IMR-90 (cell line): ENCODE measurements at regions not wholly inside any gene's neighbourhood (a gene's known extent, or its start where the extent isn't known, plus 50 kb on each side); places are given as distances from the start of the nearest gene placed in this dataset.

ENCODE experiments used
- ATAC-seq: fragments of 200-7000 bp; cut with Tn5 transposase; 2 replicates; pipeline ENCODE4 v1.9.1; 2020; ENCODE audit warnings: low read depth, mild to moderate bottlenecking, moderate library complexity
- BruUV-seq: library from RNA; stranded (reverse); fragments of 400-500 nt; replicated peaks from 2 replicates; lab custom pipeline; 2021; lab: Mats Ljungman, UMichigan
- CTCF ChIA-PET: fragments of 300-600 bp; formaldehyde crosslinking; extraction: SDS; loops from one replicate; lab custom pipeline; 2021; ENCODE audit warnings: antibody characterized with exemption; lab: Yijun Ruan, JAX
- POLR2A ChIA-PET: fragments of 300-600 bp; sonication (Branson Sonifier 250); formaldehyde crosslinking; loops from one replicate; lab custom pipeline; 2022; ENCODE audit warnings: antibody characterized with exemption; ENCODE audit not compliant: unreplicated experiment; lab: Charles Lee
- DNase-seq: peaks from one replicate; pipeline ENCODE4 v3.0.0; 2013
- H2AFZ ChIP-seq: replicated peaks from 2 replicates; pipeline ENCODE3; 2013; ENCODE audit warnings: low read length, mild to moderate bottlenecking; ENCODE audit not compliant: poor library complexity
- H2AK5ac ChIP-seq: 2 replicates; pipeline ENCODE4 v1.6.1; 2013; ENCODE audit warnings: low read depth, low read length, inconsistent platforms
- H2AK9ac ChIP-seq: replicated peaks from 2 replicates; pipeline ENCODE3; 2013; ENCODE audit warnings: mild to moderate bottlenecking, low read depth, low read length, moderate library complexity; ENCODE audit not compliant: poor library complexity
- H2BK120ac ChIP-seq: 2 replicates; pipeline ENCODE4 v1.6.1; 2013; ENCODE audit warnings: low read depth, low read length, inconsistent platforms
- H2BK15ac ChIP-seq: 3 replicates; pipeline ENCODE4 v1.6.1; 2013; ENCODE audit warnings: low read depth, low read length, inconsistent platforms
- H2BK20ac ChIP-seq: 2 replicates; pipeline ENCODE4 v1.6.1; 2013; ENCODE audit warnings: low read depth, mild to moderate bottlenecking, inconsistent platforms, low read length, moderate library complexity
- H2BK5ac ChIP-seq: 2 replicates; pipeline ENCODE4 v1.6.1; 2013; ENCODE audit warnings: mild to moderate bottlenecking, low read depth, low read length, inconsistent platforms; ENCODE audit not compliant: poor library complexity, severe bottlenecking
- H3K14ac ChIP-seq: replicated peaks from 2 replicates; pipeline ENCODE4 v1.6.1; 2013; ENCODE audit warnings: low read depth, low read length, inconsistent platforms
- H3K18ac ChIP-seq: 2 replicates; pipeline ENCODE4 v1.6.1; 2013; ENCODE audit warnings: low read depth, low read length, control low read depth
- H3K23ac ChIP-seq: 2 replicates; pipeline ENCODE4 v1.6.1; 2013; ENCODE audit warnings: low read depth, low read length, inconsistent platforms
- H3K27ac ChIP-seq: 2 replicates; pipeline ENCODE4 v1.5.1; 2013; ENCODE audit warnings: mild to moderate bottlenecking, control low read depth, low read length; ENCODE audit not compliant: insufficient read depth
- H3K27me3 ChIP-seq: 2 replicates; pipeline ENCODE4 v1.6.1; 2013; ENCODE audit warnings: low read length; ENCODE audit not compliant: control insufficient read depth, insufficient read depth
- H3K36me3 ChIP-seq: 2 replicates; pipeline ENCODE4 v1.6.1; 2013; ENCODE audit warnings: low read length, mixed read lengths; ENCODE audit not compliant: control insufficient read depth, insufficient read depth
- H3K4ac ChIP-seq: 2 replicates; pipeline ENCODE4 v1.6.1; 2013; ENCODE audit warnings: low read depth, low read length, inconsistent platforms
- H3K4me1 ChIP-seq: 2 replicates; pipeline ENCODE4 v1.6.1; 2013; ENCODE audit warnings: low read length, mixed read lengths; ENCODE audit not compliant: control insufficient read depth, insufficient read depth
- H3K4me2 ChIP-seq: 2 replicates; pipeline ENCODE4 v1.6.1; 2013; ENCODE audit warnings: low read depth, mild to moderate bottlenecking, control low read depth, low read length, moderate library complexity
- H3K4me3 ChIP-seq: 2 replicates; pipeline ENCODE4 v1.5.1; 2013; ENCODE audit warnings: low read depth, mild to moderate bottlenecking, control low read depth, low read length, moderate library complexity; ENCODE audit not compliant: insufficient read depth
- H3K56ac ChIP-seq: 2 replicates; pipeline ENCODE4 v1.6.1; 2013; ENCODE audit warnings: low read length, inconsistent platforms; ENCODE audit not compliant: insufficient read depth; ENCODE audit errors: extremely low read depth
- H3K79me1 ChIP-seq, 2 experiments: 2 replicates each; pipeline ENCODE4 v1.6.1; 2013; ENCODE audit warnings: low read length in 2 of 2, inconsistent platforms in 1 of 2, low read depth in 1 of 2
- H3K9ac ChIP-seq: 2 replicates; pipeline ENCODE4 v1.6.1; 2013; ENCODE audit warnings: low read depth, low read length, control low read depth
- H3K9me1 ChIP-seq: 2 replicates; pipeline ENCODE4 v1.6.1; 2013; ENCODE audit warnings: low read length, inconsistent platforms; ENCODE audit not compliant: insufficient read depth
- H3K9me3 ChIP-seq: 2 replicates; pipeline ENCODE4 v1.6.1; 2013; ENCODE audit warnings: low read length; ENCODE audit not compliant: control insufficient read depth, insufficient read depth
- H4K20me1 ChIP-seq: 2 replicates; pipeline ENCODE4 v1.6.1; 2013; ENCODE audit warnings: low read length, inconsistent platforms; ENCODE audit not compliant: insufficient read depth
- H4K5ac ChIP-seq: 2 replicates; pipeline ENCODE4 v1.6.1; 2013; ENCODE audit warnings: mild to moderate bottlenecking, low read depth, low read length, control low read depth
- H4K8ac ChIP-seq, 2 experiments: 2 replicates each; pipeline ENCODE4 v1.6.1; 2013; ENCODE audit warnings: low read depth in 2 of 2, low read length in 2 of 2, control low read depth in 1 of 2, inconsistent platforms in 1 of 2
- H4K91ac ChIP-seq: 2 replicates; pipeline ENCODE4 v1.6.1; 2013; ENCODE audit warnings: low read depth, low read length, inconsistent platforms; ENCODE audit not compliant: insufficient read depth
- BHLHE40 ChIP-seq: fragments of 150-350 bp; IDR thresholded peaks from 2 replicates; pipeline ENCODE4 v1.6.1; 2016; ENCODE audit warnings: mild to moderate bottlenecking, low read depth, low read length
- CEBPB ChIP-seq: IDR thresholded peaks from 2 replicates; pipeline ENCODE4 v1.6.1; 2012; ENCODE audit warnings: low read depth, low read length, improper control_type of control experiment
- CHD1 ChIP-seq: IDR thresholded peaks from 2 replicates; pipeline ENCODE4 v1.6.1; 2012; ENCODE audit warnings: low read depth, low read length, improper control_type of control experiment
- CTCF ChIP-seq: conservative IDR thresholded peaks from 2 replicates; pipeline ENCODE4 v1.5.1; 2012; ENCODE audit warnings: mild to moderate bottlenecking, low read depth, low read length, improper control_type of control experiment
- FOS ChIP-seq: fragments of 150-350 bp; IDR thresholded peaks from 2 replicates; pipeline ENCODE4 v1.6.1; 2016; ENCODE audit warnings: low read depth, low read length
- MAFK ChIP-seq: IDR thresholded peaks from 2 replicates; pipeline ENCODE4 v1.6.1; 2012; ENCODE audit warnings: low read depth, low read length, improper control_type of control experiment
- MAZ ChIP-seq: IDR thresholded peaks from 2 replicates; pipeline ENCODE4 v1.6.1; 2012; ENCODE audit warnings: low read depth, mild to moderate bottlenecking, low read length, improper control_type of control experiment, moderate library complexity, borderline replicate concordance
- MXI1 ChIP-seq: IDR thresholded peaks from 2 replicates; pipeline ENCODE4 v1.6.1; 2012; ENCODE audit warnings: low read depth, mild to moderate bottlenecking, low read length, moderate library complexity, borderline replicate concordance
- NFE2L2 ChIP-seq: fragments of 150-350 bp; IDR thresholded peaks from 2 replicates; pipeline ENCODE4 v1.6.1; 2016; ENCODE audit warnings: low read depth, mild to moderate bottlenecking, low read length
- RAD21 ChIP-seq: IDR thresholded peaks from 2 replicates; pipeline ENCODE4 v1.6.1; 2012; ENCODE audit warnings: low read length, improper control_type of control experiment
- RCOR1 ChIP-seq: IDR thresholded peaks from 2 replicates; pipeline ENCODE4 v1.6.1; 2012; ENCODE audit warnings: mild to moderate bottlenecking, low read length, improper control_type of control experiment; ENCODE audit not compliant: insufficient replicate concordance
- RFX5 ChIP-seq: IDR thresholded peaks from 2 replicates; pipeline ENCODE4 v1.8.0; 2012; ENCODE audit warnings: low read depth, mild to moderate bottlenecking, low read length, moderate library complexity
- SMC3 ChIP-seq: fragments of 150-350 bp; IDR thresholded peaks from 2 replicates; pipeline ENCODE4 v1.6.1; 2016; ENCODE audit warnings: low read depth, mild to moderate bottlenecking, antibody characterized with exemption, low read length, moderate library complexity
- USF2 ChIP-seq: fragments of 150-350 bp; IDR thresholded peaks from 2 replicates; pipeline ENCODE4 v1.6.1; 2017; ENCODE audit warnings: mild to moderate bottlenecking, antibody characterized with exemption, low read length, low read depth
- WGBS, 2 experiments: methylation state at CpG; one replicate each; pipeline versions ENCODE4 v1.1.5 to v1.1.7; 2013; ENCODE audit warnings: missing lambda C conversion rate in 2 of 2; ENCODE audit not compliant: insufficient read length in 1 of 2; ENCODE audit errors: extremely low coverage in 2 of 2; 5-methylcytosine and 5-hydroxymethylcytosine counted together
- dilution Hi-C: fragments of 300-500 bp; cut with HindIII; formaldehyde crosslinking; loops from one replicate; pipeline ENCODE4 v1.14.3; 2018; ENCODE audit warnings: low sequenced_read_pairs; ENCODE audit not compliant: unreplicated experiment
- in situ Hi-C: fragments of 300-500 bp; cut with MboI; formaldehyde crosslinking; loops from 3 replicates; pipeline ENCODE4 v1.14.3; 2019; ENCODE audit warnings: low sequenced_read_pairs, inconsistent platforms, mixed read lengths
- intact Hi-C: fragments of 100-400 bp; cut with micrococcal nuclease; formaldehyde crosslinking; loops from 2 replicates; pipeline ENCODE4 v1.10.0; 2022
- TF ChIP-seq, protein P1 (sequence below): fragments of 150-350 bp; IDR thresholded peaks from 2 replicates; pipeline ENCODE4 v1.6.1; 2016; ENCODE audit warnings: low read depth, mild to moderate bottlenecking, low read length, moderate library complexity, borderline replicate concordance

DNA sequence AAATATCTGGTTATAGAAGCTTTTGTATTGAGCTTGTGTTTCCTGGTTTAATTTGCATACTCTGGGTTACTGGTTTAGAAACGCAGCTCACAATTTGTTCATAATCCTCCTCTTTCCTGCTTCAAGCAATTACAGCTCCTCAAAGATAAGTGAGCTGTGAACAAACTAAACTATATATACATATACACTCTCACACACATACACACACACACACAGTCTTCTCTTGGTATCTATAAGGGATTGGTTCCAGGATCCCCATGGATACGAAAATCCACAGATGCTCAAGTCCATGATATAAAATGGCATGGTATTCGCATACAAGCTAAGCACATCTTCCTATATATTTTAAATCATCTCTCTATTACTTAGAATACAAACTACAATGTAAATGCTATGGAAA is 510.9 kb upstream of the CDH18 start:
- H3K18ac ChIP-seq, result no peak overlapping the region
- no peaks in the 10 kb centered on the region for H3K79me1 ChIP-seq
- no peaks in the 10 kb centered on the region for H3K36me3 ChIP-seq
- no peak overlapping the region for H2BK20ac ChIP-seq
- no peak overlapping the region for H2AK9ac ChIP-seq
- CTCF ChIA-PET, result no interaction called here
- no peak overlapping the region for H3K56ac ChIP-seq
- H3K9me3 ChIP-seq, result peaks cover 1% of the 10 kb centered on the region; the same call in 1 of the 2 replicates
- POLR2A ChIA-PET, result no interaction called here
- WGBS, 2 experiments, result no CpG with 5 or more reads among the region's 3 CpGs
- H3K27ac ChIP-seq, result no peak overlapping the region
- no peaks in the 10 kb centered on the region for H4K20me1 ChIP-seq
- H4K91ac ChIP-seq, result no peak overlapping the region
- H2BK120ac ChIP-seq, result no peak overlapping the region
- no peak overlapping the region for H4K8ac ChIP-seq
- H3K4me2 ChIP-seq, result no peak overlapping the region
- no peaks in the 10 kb centered on the region for H3K4me1 ChIP-seq
- dilution Hi-C loops, result no loop called here
- no peak overlapping the region for H4K5ac ChIP-seq
- H3K9me1 ChIP-seq, result no peaks in the 10 kb centered on the region
- H3K23ac ChIP-seq, result no peak overlapping the region
- DNase-seq, result no peak
- H3K27me3 ChIP-seq, result no peaks in the 10 kb centered on the region
- H2BK15ac ChIP-seq, result no peak overlapping the region
- H3K4me3 ChIP-seq, result no peak overlapping the region
- H2AFZ ChIP-seq, result no peak overlapping the region
- no peak overlapping the region for H2AK5ac ChIP-seq
- no peak for TF ChIP-seq MAZ
- TF ChIP-seq CTCF, result no peak
- TF ChIP-seq, protein P1, sequence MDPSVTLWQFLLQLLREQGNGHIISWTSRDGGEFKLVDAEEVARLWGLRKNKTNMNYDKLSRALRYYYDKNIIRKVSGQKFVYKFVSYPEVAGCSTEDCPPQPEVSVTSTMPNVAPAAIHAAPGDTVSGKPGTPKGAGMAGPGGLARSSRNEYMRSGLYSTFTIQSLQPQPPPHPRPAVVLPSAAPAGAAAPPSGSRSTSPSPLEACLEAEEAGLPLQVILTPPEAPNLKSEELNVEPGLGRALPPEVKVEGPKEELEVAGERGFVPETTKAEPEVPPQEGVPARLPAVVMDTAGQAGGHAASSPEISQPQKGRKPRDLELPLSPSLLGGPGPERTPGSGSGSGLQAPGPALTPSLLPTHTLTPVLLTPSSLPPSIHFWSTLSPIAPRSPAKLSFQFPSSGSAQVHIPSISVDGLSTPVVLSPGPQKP, result no peak
- TF ChIP-seq MAFK, result no peak
- TF ChIP-seq RCOR1, result no peak
- TF ChIP-seq MXI1, result no peak
- TF ChIP-seq CHD1, result no peak
- no peak for TF ChIP-seq NFE2L2
- no peak for TF ChIP-seq CEBPB
- TF ChIP-seq FOS, result no peak
- no peak for TF ChIP-seq USF2
- no peak for TF ChIP-seq RAD21
- TF ChIP-seq BHLHE40, result no peak
- TF ChIP-seq SMC3, result no peak
- no peak for TF ChIP-seq RFX5
- no peak overlapping the region for H3K4ac ChIP-seq
- no peak for ATAC-seq
- intact Hi-C loops, result no loop called here
- H3K9ac ChIP-seq, result no peak overlapping the region
- H3K14ac ChIP-seq, result no peak overlapping the region
- in situ Hi-C loops, result no loop called here
- H2BK5ac ChIP-seq, result no peak overlapping the region
- no TSS peak for BruUV-seq
